HCT116 (cell line): ENCODE measurements at regions not wholly inside any gene's neighbourhood (a gene's known extent, or its start where the extent isn't known, plus 50 kb on each side); places are given as distances from the start of the nearest gene placed in this dataset.
"Not testable (repeated sequence)": the region's sequence is repeated elsewhere in the genome, so short reads cannot be mapped to it uniquely, and the experiment has no call there.

Experiments
- SIN3A ChIP-seq: IDR thresholded peaks from 2 replicates; pipeline ENCODE4 v1.6.1; 2012; ENCODE audit warnings: low read depth
- TF ChIP-seq, protein P1 (sequence below), 3 experiments: fragments of 200-600 bp in 1 of 3; sonication (generic) in 1 of 3; IDR thresholded peaks in 2 of 3; conservative IDR thresholded peaks in 1 of 3; 2 replicates each; pipeline ENCODE4 v1.5.1; 2012 to 2017; ENCODE audit warnings: low read depth in 2 of 3, low read length in 2 of 3, antibody characterized with exemption in 1 of 3, borderline replicate concordance in 1 of 3, control low read depth in 1 of 3, mild to moderate bottlenecking in 1 of 3, mixed read lengths in 1 of 3, mixed run types in 1 of 3, moderate library complexity in 1 of 3; ENCODE audit not compliant: insufficient read depth in 1 of 3

DNA sequence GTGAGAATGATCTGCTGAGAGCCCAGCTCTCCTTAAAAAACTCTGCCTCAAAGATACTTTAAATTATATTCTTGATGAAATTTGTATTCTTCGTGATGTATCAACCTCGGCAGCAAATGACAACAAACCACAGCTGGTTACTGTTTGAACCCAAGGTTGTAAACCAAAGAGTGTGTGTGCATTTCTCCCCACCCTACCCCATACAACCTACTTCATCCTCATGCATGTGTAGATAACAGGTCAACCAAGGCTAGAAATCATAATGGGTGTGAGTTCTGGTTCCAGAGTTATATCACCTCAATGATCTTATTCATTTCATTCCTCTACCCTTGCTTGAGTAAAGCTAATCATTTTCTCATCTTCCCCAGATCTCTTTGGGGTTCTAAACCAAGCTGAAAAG, 58.8 kb upstream of the DPP6 start:
- TF ChIP-seq, protein P1, sequence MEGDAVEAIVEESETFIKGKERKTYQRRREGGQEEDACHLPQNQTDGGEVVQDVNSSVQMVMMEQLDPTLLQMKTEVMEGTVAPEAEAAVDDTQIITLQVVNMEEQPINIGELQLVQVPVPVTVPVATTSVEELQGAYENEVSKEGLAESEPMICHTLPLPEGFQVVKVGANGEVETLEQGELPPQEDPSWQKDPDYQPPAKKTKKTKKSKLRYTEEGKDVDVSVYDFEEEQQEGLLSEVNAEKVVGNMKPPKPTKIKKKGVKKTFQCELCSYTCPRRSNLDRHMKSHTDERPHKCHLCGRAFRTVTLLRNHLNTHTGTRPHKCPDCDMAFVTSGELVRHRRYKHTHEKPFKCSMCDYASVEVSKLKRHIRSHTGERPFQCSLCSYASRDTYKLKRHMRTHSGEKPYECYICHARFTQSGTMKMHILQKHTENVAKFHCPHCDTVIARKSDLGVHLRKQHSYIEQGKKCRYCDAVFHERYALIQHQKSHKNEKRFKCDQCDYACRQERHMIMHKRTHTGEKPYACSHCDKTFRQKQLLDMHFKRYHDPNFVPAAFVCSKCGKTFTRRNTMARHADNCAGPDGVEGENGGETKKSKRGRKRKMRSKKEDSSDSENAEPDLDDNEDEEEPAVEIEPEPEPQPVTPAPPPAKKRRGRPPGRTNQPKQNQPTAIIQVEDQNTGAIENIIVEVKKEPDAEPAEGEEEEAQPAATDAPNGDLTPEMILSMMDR (IDR thresholded peaks at IDR 0.05 in 2 of 3, conservative IDR thresholded peaks at IDR 0.05 in 1 of 3; ENCODE audit: borderline replicate concordance in 1 of 3, insufficient read depth in 1 of 3, low read depth in 2 of 3, low read length in 2 of 3) = not testable (repeated sequence)
- not testable (repeated sequence) for TF ChIP-seq SIN3A
